Mammary epithelial cell (primary cell): ENCODE measurements at regions not wholly inside any gene's neighbourhood (a gene's known extent, or its start where the extent isn't known, plus 50 kb on each side); places are given as distances from the start of the nearest gene placed in this dataset.

Experiments used
- EZH2 ChIP-seq: IDR thresholded peaks from 2 replicates; pipeline ENCODE4 v1.6.1; 2012; ENCODE audit warnings: low read length, inconsistent platforms, borderline replicate concordance
- TF ChIP-seq, protein P1 (sequence below), 2 donors: IDR thresholded peaks in 1 of 2; conservative IDR thresholded peaks in 1 of 2; 2 replicates each; pipeline ENCODE4 v1.5.1; 2011 to 2012; ENCODE audit warnings: inconsistent platforms in 2 of 2, low read length in 2 of 2, mild to moderate bottlenecking in 2 of 2, control low read depth in 1 of 2, low read depth in 1 of 2; ENCODE audit not compliant: insufficient read depth in 1 of 2; ENCODE audit errors: extremely low read depth in 1 of 2

- TF ChIP-seq, protein P1, sequence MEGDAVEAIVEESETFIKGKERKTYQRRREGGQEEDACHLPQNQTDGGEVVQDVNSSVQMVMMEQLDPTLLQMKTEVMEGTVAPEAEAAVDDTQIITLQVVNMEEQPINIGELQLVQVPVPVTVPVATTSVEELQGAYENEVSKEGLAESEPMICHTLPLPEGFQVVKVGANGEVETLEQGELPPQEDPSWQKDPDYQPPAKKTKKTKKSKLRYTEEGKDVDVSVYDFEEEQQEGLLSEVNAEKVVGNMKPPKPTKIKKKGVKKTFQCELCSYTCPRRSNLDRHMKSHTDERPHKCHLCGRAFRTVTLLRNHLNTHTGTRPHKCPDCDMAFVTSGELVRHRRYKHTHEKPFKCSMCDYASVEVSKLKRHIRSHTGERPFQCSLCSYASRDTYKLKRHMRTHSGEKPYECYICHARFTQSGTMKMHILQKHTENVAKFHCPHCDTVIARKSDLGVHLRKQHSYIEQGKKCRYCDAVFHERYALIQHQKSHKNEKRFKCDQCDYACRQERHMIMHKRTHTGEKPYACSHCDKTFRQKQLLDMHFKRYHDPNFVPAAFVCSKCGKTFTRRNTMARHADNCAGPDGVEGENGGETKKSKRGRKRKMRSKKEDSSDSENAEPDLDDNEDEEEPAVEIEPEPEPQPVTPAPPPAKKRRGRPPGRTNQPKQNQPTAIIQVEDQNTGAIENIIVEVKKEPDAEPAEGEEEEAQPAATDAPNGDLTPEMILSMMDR (conservative IDR thresholded peaks at IDR 0.05 in 1 of 2, IDR thresholded peaks at IDR 0.05 in 1 of 2; ENCODE audit: extremely low read depth in 1 of 2, insufficient read depth in 1 of 2, low read depth in 1 of 2, low read length in 2 of 2): no peak
- TF ChIP-seq EZH2: no peak
Observed at GRCh38 chr13:111409413-111409812, 89.0 kb downstream of the TEX29 start.
